SJSA1 (cell line): ENCODE measurements at regions not wholly inside any gene's neighbourhood (a gene's known extent, or its start where the extent isn't known, plus 50 kb on each side); places are given as distances from the start of the nearest gene placed in this dataset.
"Not testable (repeated sequence)": the region's sequence is repeated elsewhere in the genome, so short reads cannot be mapped to it uniquely, and the experiment has no call there.

Source experiments
- DNase-seq, 2 experiments: peaks; one replicate each; pipeline ENCODE4 v3.0.0-alpha.2; 2015 to 2020; ENCODE audit warnings: low spot score in 2 of 2, low read depth in 1 of 2
- H3K27ac ChIP-seq: fragments of 250-450 bp; sonication (Bioruptor Pico); 2 replicates; pipeline ENCODE4 v1.5.1; 2020; ENCODE audit warnings: mild to moderate bottlenecking, moderate library complexity
- H3K27me3 ChIP-seq: fragments of 250-450 bp; sonication (Bioruptor Pico); replicated peaks from 2 replicates; pipeline ENCODE4 v1.5.1; 2020; ENCODE audit warnings: mild to moderate bottlenecking, moderate library complexity
- H3K36me3 ChIP-seq: fragments of 250-450 bp; sonication (Bioruptor Pico); 2 replicates; pipeline ENCODE4 v1.5.1; 2020; ENCODE audit warnings: mild to moderate bottlenecking
- H3K4me1 ChIP-seq: fragments of 250-450 bp; sonication (Bioruptor Pico); replicated peaks from 2 replicates; pipeline ENCODE4 v1.6.1; 2021; ENCODE audit warnings: mild to moderate bottlenecking
- H3K4me3 ChIP-seq: fragments of 250-450 bp; sonication (Bioruptor Pico); 2 replicates; pipeline ENCODE4 v1.5.1; 2020; ENCODE audit warnings: mild to moderate bottlenecking
- H3K9me3 ChIP-seq: fragments of 250-450 bp; sonication (Bioruptor Pico); replicated peaks from 2 replicates; pipeline ENCODE4 v1.5.1; 2020; ENCODE audit warnings: mild to moderate bottlenecking

DNA sequence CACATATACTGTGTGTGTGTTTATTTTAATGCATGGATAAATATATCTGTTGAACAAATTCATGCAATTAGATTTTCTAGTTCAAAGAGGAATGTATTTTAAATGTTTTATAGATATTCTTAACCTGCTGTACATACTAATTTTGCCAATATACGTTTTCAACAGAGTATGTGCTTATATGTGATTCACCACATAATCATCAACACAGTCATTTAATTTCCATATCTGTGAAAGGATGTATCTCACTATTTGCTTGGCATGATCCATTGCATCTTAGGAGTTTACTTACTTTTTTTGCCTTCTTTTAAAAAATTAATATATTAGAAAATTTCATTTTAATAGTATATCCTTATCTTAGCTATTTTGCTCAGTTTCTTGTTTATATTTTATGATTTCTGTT, 902.3 kb upstream of the CITED2 start:
- Histone ChIP-seq H3K9me3 (no peaks in the 10 kb centered on the region), H3K36me3 (no peaks in the 10 kb centered on the region), H3K27ac (no peak overlapping the region), H3K4me3 (no peak overlapping the region), H3K4me1 (no peaks in the 10 kb centered on the region), H3K27me3 (no peaks in the 10 kb centered on the region)
- DNase-seq: no peak

DNA sequence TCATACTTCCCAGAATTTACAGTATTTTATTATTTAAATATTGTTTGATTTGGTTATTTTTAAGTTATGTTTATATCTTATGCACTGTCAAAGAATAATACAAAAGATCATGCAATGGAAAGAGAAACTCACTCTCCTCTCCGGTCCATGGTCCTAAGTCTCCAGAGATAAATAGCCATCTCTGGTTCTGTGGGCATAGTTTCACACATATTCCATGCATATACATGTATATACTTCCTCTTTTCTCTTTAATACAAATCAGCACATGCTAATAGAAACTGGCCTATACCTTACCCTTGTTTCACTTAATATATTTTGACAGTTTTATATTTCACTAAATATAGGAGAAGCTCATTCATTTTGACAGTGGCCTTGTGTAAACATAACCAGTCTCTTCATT, 901.7 kb upstream of the CITED2 start:
- Histone ChIP-seq H3K27me3 (no peaks in the 10 kb centered on the region), H3K27ac (no peak overlapping the region), H3K9me3 (no peaks in the 10 kb centered on the region), H3K4me3 (no peak overlapping the region), H3K4me1 (no peaks in the 10 kb centered on the region), H3K36me3 (no peaks in the 10 kb centered on the region)
- no peak for DNase-seq

DNA sequence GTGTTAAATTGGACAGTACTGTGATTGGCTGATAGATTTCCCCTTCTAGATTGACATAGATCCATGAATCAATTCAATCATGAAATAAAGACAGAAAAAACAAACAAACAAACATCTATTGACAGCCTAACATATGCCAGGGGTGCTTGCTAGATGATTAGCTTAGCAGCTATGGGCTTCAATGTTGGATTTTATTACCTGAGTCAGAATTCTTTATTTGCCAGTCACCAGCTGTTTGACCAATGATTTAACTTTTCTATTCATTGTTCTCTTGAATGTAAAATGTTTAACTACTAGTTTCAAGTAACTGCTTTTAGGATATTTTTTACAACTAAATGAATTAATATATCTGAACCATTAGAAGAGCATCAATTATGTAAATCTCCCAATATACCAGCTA, 901.3 kb upstream of the CITED2 start:
- DNase-seq: no peak
- no peaks in the 10 kb centered on the region for H3K9me3 ChIP-seq
- no peaks in the 10 kb centered on the region for H3K4me1 ChIP-seq
- H3K4me3 ChIP-seq: no peak overlapping the region
- no peaks in the 10 kb centered on the region for H3K36me3 ChIP-seq
- H3K27ac ChIP-seq: no peak overlapping the region
- H3K27me3 ChIP-seq: no peaks in the 10 kb centered on the region

DNA sequence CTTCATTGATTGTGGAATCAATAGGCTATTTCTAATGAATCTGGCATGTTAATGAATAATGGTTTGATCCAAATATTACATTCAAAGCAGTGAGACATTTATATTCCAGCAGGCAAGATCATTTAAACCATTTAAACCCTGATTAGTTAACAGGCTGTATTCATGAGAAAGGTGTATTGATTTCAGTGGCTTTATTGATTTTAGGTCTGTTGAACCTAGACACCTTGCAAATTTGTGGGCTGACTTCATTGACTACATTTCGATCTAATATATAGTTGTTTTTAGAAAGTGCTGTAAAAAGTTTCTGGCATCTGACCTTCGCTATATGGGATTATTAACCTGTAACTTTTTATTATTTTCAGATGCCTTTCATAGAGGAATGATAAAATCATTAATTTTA, 900.1 kb upstream of the CITED2 start:
- DNase-seq: no peak

DNA sequence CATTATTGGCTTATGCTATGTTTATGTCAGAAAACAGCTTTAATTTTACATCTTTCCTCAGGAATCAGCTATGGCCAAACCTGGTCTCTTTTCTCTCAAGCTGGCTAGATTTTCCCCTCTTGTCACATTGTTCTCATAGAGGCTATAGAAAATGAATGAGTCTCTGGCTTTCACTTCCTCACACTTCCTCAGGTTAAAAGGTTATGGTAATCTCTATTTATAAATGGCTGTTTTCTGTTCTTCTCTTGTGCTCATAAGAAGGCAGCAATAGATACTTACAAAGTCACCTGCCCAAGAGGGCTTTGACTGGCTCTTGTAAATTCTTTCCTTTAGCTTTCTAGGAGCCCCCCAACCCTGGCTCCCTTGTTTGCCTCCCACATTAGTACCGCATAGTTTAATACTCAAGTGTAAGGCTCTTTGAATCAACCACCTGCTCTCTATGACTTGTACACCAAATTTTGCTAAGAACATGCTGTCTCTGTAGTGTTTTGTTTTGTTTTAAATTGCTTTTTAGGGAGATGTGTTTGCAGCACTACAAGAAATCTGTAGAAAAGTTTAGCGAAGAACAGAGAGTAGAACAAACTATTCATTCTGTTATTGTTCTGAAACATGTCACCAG, 897.4 kb upstream of the CITED2 start:
- Histone ChIP-seq H3K27me3 (no peaks in the 10 kb centered on the region), H3K9me3 (no peaks in the 10 kb centered on the region), H3K36me3 (no peaks in the 10 kb centered on the region), H3K4me3 (no peak overlapping the region), H3K4me1 (peaks cover 3% of the 10 kb centered on the region; the same call in 1 of the 2 replicates), H3K27ac (no peak overlapping the region)
- no peak for DNase-seq

More for the DNA sequence above, 900.1 kb upstream of the CITED2 start:
- H3K27me3 ChIP-seq: no peaks in the 10 kb centered on the region
- H3K27ac ChIP-seq: no peak overlapping the region
- no peaks in the 10 kb centered on the region for H3K36me3 ChIP-seq
- H3K4me1 ChIP-seq: peaks cover 3% of the 10 kb centered on the region; the same call in 1 of the 2 replicates
- H3K9me3 ChIP-seq: no peaks in the 10 kb centered on the region
- H3K4me3 ChIP-seq: no peak overlapping the region

DNA sequence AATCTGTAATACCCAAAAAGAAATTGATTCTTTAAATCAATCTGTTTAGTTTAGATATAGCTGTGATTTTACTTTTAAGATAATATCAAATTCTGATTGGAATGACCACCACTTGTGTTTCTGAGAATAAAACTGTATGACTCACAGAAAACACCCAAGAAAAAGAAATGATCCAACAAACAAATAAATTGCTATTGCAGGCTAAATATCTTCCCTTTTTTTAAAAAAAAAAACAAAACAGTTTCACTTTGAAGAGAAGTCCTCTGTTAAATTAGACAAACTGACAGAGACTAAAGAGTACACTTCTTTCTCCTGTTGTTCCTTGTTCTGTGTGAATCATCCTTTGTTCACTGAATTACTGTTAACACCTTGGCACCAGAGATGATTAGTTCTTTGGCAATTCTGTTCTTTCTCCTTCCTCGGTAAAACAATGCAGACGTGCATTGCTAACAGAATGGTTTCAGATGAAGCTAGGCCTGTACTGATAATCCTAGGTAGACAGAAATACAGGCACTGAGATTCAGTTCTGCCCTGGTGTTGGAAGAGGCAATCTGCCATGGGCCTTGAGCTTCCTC, 895.2 kb upstream of the CITED2 start:
- DNase-seq: no peak
- Histone ChIP-seq H3K27me3 (no peaks in the 10 kb centered on the region), H3K9me3 (no peaks in the 10 kb centered on the region), H3K4me1 (peaks cover 3% of the 10 kb centered on the region; the same call in 1 of the 2 replicates), H3K36me3 (no peaks in the 10 kb centered on the region), H3K4me3 (no peak overlapping the region), H3K27ac (no peak overlapping the region)

DNA sequence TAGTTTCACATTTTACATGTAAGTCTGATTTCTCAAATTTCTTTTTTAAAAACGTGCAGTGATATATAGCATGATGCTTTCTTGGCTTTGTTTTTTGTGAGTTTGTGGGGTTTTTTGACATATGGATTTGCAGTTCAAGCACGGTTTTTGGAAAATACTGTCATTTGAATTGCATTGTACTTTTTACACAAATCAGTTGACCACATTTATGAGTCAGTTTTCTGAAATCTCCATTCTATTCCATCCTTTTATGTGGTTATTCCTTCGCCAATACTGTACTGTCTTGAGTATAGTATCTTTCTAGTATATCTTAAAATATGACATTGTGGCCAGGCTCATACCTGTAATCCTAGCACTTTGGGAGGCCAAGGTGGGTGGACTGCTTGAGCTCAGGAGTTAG, 890.0 kb upstream of the CITED2 start:
- Histone ChIP-seq H3K27ac (no peak overlapping the region), H3K4me1 (no peaks in the 10 kb centered on the region), H3K9me3 (no peaks in the 10 kb centered on the region), H3K36me3 (no peaks in the 10 kb centered on the region), H3K4me3 (no peak overlapping the region), H3K27me3 (no peaks in the 10 kb centered on the region)
- DNase-seq: no peak

DNA sequence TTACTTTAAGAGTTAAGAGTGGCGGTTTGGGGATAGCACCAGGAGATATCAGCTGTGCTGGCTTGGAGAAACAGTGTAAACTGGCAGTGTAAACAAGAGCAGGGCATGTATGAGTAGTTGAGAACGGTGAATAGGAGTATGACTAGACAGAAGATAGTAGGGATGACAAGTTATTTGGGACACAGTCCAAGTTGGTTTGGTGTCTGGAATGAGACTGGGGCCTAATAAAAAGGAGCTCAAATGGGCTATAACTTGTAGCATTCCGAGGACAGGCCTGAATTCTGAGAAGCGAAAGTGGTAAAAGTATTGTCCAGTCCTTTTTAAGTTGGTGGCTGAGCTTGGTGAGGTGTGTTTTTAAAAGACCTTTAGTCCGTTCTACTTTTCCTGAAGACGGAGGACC, 883.9 kb upstream of the CITED2 start:
- not testable (repeated sequence) for H3K4me1 ChIP-seq

DNA sequence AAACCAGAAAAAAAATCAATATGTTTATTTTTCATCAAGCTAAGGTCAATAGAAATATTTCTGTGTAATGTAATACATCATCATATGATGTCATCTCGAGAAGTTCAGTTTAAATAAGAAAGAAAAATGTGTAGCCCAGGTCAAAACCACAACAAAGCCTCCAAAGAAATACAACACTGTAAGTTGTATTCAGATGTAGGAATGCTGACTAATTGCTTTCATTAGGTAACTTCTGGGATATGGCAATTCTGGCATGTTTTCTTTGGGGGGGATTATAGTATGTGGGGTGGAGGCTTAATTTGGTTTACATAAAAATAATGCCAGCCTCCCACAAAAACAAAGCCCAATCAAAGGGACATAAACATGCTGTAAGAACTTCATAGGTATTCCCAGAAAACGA, 881.8 kb upstream of the CITED2 start:
- Histone ChIP-seq H3K27ac (no peak overlapping the region), H3K4me3 (no peak overlapping the region), H3K36me3 (no peaks in the 10 kb centered on the region), H3K4me1 (no peaks in the 10 kb centered on the region), H3K9me3 (no peaks in the 10 kb centered on the region), H3K27me3 (no peaks in the 10 kb centered on the region)
- DNase-seq: no peak

More for the DNA sequence above, 883.9 kb upstream of the CITED2 start:
- H3K9me3 ChIP-seq, DNase-seq, H3K27me3 ChIP-seq, H3K4me3 ChIP-seq, H3K27ac ChIP-seq, H3K36me3 ChIP-seq: not testable (repeated sequence)

DNA sequence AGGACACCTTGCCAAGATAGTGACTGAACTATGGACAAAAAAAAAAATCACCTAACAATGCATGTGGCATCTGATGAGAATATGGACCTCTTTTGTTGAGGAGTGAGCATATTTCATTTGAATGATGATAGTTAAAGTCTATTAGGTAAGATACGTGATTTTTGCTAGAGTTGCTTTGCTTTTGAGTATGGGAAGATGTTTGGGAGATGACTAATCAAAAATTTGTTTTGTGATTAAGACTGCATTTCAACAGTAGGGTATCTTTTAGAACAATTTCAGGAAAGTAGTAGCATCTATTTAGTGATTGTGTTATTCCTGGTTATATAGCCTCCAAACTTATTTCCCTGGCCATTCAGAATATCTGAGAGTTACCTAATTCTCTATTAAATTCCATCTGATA, 878.6 kb upstream of the CITED2 start:
- H3K27me3 ChIP-seq: no peaks in the 10 kb centered on the region
- no peaks in the 10 kb centered on the region for H3K4me1 ChIP-seq
- H3K27ac ChIP-seq: no peak overlapping the region
- DNase-seq: no peak
- no peaks in the 10 kb centered on the region for H3K9me3 ChIP-seq
- H3K36me3 ChIP-seq: no peaks in the 10 kb centered on the region
- no peak overlapping the region for H3K4me3 ChIP-seq

DNA sequence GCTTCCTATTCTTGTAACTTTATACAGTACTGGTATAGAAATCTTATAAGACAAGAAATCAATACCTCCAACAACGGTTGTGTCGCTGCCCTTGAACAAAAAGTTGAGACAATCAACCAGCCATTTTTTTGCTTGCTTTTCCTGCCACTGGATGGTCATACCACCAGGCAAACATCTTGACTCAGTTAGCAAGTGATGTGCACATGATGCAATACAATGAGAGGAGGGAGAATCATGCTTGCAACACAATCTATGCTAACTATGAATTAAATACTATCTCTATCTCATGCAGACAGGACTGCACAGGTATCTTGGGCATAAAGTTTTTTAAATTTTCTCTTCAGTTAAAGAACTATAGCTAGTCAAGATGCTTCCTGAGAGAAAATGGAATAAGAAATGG, 877.7 kb upstream of the CITED2 start:
- H3K4me3 ChIP-seq: no peak overlapping the region
- H3K36me3 ChIP-seq: no peaks in the 10 kb centered on the region
- H3K9me3 ChIP-seq: no peaks in the 10 kb centered on the region
- no peak overlapping the region for H3K27ac ChIP-seq
- no peaks in the 10 kb centered on the region for H3K4me1 ChIP-seq
- no peak for DNase-seq
- H3K27me3 ChIP-seq: no peaks in the 10 kb centered on the region

DNA sequence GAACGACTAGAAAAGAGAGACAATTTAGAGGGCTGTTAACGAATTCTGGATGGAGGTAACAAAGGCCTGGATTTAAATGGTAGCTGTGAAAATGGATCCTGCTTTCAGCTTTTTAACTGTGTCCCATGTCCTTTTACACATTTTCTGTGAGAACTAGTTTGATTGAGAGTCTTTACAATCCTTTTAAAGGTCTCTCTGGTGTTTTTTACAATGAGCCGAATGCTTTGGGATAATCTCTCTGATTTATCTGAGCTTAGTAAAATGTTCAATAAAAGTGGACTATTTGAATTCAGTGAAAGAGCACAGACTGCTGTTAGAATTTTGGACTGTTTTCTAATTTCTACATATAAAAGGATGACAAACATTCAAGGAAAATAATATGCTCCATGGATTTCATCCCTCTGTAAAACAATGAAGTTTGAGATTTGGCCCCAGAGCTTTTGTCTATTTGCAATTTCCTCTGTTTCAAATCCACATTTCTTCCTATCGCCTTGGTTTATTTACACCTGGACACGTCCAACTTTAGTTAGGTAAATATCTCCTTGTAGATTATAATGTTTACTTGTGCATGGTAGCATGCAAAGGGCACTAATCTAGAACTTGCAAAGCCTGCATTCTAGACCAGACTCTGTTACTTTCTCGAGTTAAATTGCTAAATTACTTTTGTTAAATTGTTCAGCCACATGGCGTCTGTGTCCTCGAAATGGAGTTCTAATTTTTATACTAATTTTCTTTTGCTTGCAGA, 871.0 kb upstream of the CITED2 start:
- Histone ChIP-seq H3K27me3 (no peaks in the 10 kb centered on the region), H3K4me3 (no peak overlapping the region), H3K36me3 (no peaks in the 10 kb centered on the region), H3K9me3 (no peaks in the 10 kb centered on the region), H3K4me1 (no peaks in the 10 kb centered on the region), H3K27ac (no peak overlapping the region)
- no peak for DNase-seq

DNA sequence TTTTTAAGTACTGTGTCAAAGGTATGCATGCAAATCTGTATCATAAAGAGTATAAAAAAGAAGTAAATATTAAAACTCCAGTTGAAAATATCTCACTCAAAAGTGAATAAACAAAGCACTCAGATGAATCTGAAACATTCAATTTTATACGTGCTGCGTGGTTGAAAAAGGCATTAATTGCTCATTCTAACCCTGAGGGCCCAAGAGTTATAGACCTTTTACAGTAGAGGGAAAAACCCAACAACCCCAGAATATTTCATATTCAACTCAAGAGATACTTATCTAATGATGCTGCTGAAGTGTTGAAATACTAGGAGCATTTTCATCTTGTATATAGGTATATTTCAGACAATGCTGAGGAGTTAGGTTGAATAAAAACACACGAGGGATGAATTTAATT, 862.8 kb upstream of the CITED2 start:
- Histone ChIP-seq H3K4me1 (no peaks in the 10 kb centered on the region), H3K36me3 (no peaks in the 10 kb centered on the region), H3K9me3 (no peaks in the 10 kb centered on the region), H3K4me3 (no peak overlapping the region), H3K27me3 (no peaks in the 10 kb centered on the region), H3K27ac (no peak overlapping the region)
- DNase-seq: no peak

DNA sequence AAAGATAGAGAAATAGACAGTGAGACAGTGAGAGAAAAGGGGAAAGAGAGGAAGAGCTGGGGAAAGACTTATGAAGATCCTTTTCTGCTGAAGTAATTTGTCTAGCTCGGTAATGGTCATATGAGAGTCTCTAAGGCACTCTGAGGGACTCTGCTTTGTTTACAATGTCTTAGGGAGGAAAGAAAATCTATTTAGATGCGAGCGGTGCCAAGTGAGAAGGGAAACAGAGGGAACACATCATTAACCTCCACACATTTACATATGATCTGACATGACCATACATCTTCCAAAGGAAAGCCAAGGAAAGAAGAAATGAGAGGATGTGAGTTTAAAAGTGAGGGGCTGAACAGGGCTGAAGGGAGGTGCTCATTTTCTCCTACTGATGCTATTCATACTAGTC, 862.3 kb upstream of the CITED2 start:
- H3K9me3 ChIP-seq: no peaks in the 10 kb centered on the region
- H3K27ac ChIP-seq: no peak overlapping the region
- no peaks in the 10 kb centered on the region for H3K4me1 ChIP-seq
- H3K27me3 ChIP-seq: no peaks in the 10 kb centered on the region
- no peaks in the 10 kb centered on the region for H3K36me3 ChIP-seq
- DNase-seq: no peak
- no peak overlapping the region for H3K4me3 ChIP-seq
